C4-2B (cell line): ENCODE measurements at regions not wholly inside any gene's neighbourhood (a gene's known extent, or its start where the extent isn't known, plus 50 kb on each side); places are given as distances from the start of the nearest gene placed in this dataset.

ENCODE experiments used
- H3K27ac ChIP-seq: fragments of 450-650 bp; 2 replicates; pipeline ENCODE4 v1.5.1; 2017
- CTCF ChIP-seq: fragments of 450-650 bp; conservative IDR thresholded peaks from 2 replicates; pipeline ENCODE4 v1.5.1; 2017; ENCODE audit warnings: mild to moderate bottlenecking
- ZFX ChIP-seq: fragments of 450-650 bp; IDR thresholded peaks from 2 replicates; pipeline ENCODE4 v1.6.1; 2017

GRCh38 chr2:201980946-201981345 is 52.7 kb upstream of the FZD7 start:
- no peak overlapping the region for H3K27ac ChIP-seq
- TF ChIP-seq ZFX (no peak), CTCF (no peak)

- H3K27ac ChIP-seq = no peak overlapping the region
- no peak for TF ChIP-seq ZFX
- TF ChIP-seq CTCF = no peak
Observed at GRCh38 chr2:201983174-201983573, 50.5 kb upstream of the FZD7 start.

GRCh38 chr2:201983800-201984199 is 49.9 kb upstream of the FZD7 start:
- TF ChIP-seq ZFX (no peak), CTCF (no peak)

More at GRCh38 chr2:201983800-201984199, 49.9 kb upstream of the FZD7 start:
- H3K27ac ChIP-seq = no peak overlapping the region
